ENCODE measurements at regions not wholly inside any gene's neighbourhood (a gene's known extent, or its start where the extent isn't known, plus 50 kb on each side); places are given as distances from the start of the nearest gene placed in this dataset.

DNA sequence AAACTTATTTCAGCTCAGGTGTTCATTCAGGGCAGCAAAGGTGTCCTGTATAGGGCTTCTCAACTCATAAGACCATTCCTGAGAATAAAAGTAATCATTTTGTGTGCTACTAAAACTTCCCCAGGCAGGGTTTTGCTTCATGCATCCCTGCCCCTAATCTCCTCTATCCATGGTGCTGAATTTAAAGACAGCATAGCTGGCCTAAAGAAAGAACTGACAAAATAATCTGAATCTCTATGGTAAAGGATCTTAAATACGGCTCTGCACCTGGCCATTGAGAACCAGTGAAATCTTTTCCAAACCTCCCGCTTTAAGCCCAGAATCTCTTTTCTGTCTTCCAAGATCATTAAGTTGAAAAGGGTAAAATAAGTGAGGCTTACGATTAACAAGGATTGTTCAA is 292.1 kb upstream of the KLHL29 start:
- Histone ChIP-seq H3K36me3 (no peaks in the 10 kb centered on the region), H3K9me3 (no peaks in the 10 kb centered on the region), H3K4me3 (no peak overlapping the region), H3K27me3 (no peaks in the 10 kb centered on the region), H3K4me1 (ENCODE audit: insufficient read depth) (no peaks in the 10 kb centered on the region), H3K27ac (no peak overlapping the region)
- intact Hi-C loops (cut with DNase I): no loop called here
- WGBS, 3 donors: 38 to 49% (median 41%) methylated on average over 3 of the region's 3 CpGs
- DNase-seq: no peak
- no peak for TF ChIP-seq POLR2A (IDR thresholded peaks at IDR 0.05)
- TF ChIP-seq, protein P1, sequence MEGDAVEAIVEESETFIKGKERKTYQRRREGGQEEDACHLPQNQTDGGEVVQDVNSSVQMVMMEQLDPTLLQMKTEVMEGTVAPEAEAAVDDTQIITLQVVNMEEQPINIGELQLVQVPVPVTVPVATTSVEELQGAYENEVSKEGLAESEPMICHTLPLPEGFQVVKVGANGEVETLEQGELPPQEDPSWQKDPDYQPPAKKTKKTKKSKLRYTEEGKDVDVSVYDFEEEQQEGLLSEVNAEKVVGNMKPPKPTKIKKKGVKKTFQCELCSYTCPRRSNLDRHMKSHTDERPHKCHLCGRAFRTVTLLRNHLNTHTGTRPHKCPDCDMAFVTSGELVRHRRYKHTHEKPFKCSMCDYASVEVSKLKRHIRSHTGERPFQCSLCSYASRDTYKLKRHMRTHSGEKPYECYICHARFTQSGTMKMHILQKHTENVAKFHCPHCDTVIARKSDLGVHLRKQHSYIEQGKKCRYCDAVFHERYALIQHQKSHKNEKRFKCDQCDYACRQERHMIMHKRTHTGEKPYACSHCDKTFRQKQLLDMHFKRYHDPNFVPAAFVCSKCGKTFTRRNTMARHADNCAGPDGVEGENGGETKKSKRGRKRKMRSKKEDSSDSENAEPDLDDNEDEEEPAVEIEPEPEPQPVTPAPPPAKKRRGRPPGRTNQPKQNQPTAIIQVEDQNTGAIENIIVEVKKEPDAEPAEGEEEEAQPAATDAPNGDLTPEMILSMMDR (IDR thresholded peaks at IDR 0.05): no peak
- no peak for TF ChIP-seq EP300 (IDR thresholded peaks at IDR 0.05)

DNA sequence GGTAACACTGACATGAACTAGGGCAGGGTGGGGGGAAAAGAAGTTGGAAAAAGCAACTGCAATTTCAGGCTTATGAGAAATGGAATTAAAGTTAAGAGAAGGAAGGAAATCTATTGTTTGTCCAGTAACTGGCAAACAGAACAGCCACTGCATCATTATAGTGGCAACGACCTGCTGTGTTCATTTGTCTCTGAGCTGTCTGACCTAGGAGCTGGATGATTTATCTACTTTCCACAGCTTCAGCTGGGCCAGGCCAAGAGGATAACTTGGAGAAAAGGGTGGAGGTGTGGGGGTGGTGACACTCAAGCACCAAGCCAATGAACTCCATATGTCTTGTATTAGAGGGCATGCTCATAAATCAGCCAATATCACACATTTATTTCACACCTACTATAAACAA is 291.5 kb upstream of the KLHL29 start:
- H3K27me3 ChIP-seq: no peaks in the 10 kb centered on the region
- no peak overlapping the region for H3K27ac ChIP-seq
- H3K4me1 ChIP-seq (ENCODE audit: insufficient read depth): no peaks in the 10 kb centered on the region
- TF ChIP-seq, protein P1 (IDR thresholded peaks at IDR 0.05): no peak
- no peak for TF ChIP-seq POLR2A (IDR thresholded peaks at IDR 0.05)
- TF ChIP-seq EP300 (IDR thresholded peaks at IDR 0.05): no peak
- intact Hi-C loops (cut with DNase I): no loop called here
- no peak overlapping the region for H3K4me3 ChIP-seq
- 12 to 24% (median 15%) methylated on average over 1 of the region's 1 CpG for WGBS, 3 donors
- H3K36me3 ChIP-seq: no peaks in the 10 kb centered on the region
- DNase-seq: no peak
- H3K9me3 ChIP-seq: no peaks in the 10 kb centered on the region

DNA sequence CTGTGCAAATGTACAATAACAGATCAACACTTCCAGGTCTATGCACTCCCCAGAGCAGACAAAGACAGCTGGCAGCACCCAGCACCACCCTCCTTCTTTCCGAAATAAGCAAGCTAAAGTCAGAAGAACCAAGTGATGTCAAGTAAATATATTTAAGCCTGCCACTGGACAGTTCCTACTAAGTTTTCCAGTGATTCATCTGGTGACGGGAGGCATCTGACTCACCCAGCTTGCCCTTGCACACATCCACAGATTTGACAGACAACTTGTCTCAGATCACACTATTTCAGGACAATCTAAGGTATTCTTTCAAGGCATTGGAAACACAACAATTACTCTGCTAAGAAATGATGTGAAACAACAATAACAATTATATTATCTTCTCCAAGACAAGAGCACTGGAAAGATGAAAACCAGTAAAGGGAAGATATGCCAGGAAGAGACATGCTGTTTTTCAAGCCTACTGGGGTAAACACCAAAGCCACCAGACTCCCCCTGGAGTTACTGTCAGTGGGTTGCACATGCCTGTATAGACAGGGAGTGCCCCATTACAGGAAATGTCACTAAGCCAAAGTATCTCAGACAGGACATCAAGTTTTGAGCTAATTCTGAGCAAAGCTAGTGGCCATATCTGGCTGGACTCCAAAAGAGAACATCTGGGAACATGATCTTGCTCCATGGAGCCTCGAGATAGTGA is 287.9 kb upstream of the KLHL29 start:
- no peak overlapping the region for H3K27ac ChIP-seq
- WGBS, 3 donors: 51 to 67% (median 55%) methylated on average over 3 of the region's 3 CpGs
- intact Hi-C loops (cut with DNase I): no loop called here

DNA sequence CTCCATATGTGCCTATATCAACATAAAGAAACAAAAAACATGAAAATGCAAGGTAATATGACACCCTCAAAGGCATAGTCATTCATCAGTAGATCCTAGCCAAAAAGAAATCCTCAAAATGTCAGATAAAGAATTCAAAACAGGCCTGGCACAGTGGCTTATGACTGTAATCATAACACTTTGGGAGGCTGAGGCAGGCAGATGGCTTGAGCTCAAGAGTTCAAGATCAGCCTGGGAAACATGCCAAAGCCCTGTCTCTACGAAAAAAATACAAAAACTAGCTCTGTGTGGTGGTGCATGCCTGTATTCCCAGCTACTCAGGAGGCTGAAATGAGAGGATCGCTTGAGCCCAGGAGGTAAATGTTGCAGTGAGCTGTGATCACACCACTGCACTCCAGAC is 284.6 kb upstream of the KLHL29 start:
- H3K27me3 ChIP-seq: no peaks in the 10 kb centered on the region
- no peaks in the 10 kb centered on the region for H3K36me3 ChIP-seq
- no peak for DNase-seq
- intact Hi-C loops (cut with DNase I): no loop called here
- WGBS, 3 donors: 49 to 59% (median 53%) methylated on average over 2 of the region's 2 CpGs
- TF ChIP-seq, protein P1 (IDR thresholded peaks at IDR 0.05): no peak
- no peak for TF ChIP-seq POLR2A (IDR thresholded peaks at IDR 0.05)
- TF ChIP-seq EP300 (IDR thresholded peaks at IDR 0.05): no peak
- H3K4me1 ChIP-seq (ENCODE audit: insufficient read depth): no peaks in the 10 kb centered on the region
- no peak overlapping the region for H3K4me3 ChIP-seq
- no peaks in the 10 kb centered on the region for H3K9me3 ChIP-seq
- H3K27ac ChIP-seq: no peak overlapping the region

More for the DNA sequence above, 287.9 kb upstream of the KLHL29 start:
- Histone ChIP-seq H3K36me3 (no peaks in the 10 kb centered on the region), H3K27me3 (no peaks in the 10 kb centered on the region), H3K4me1 (ENCODE audit: insufficient read depth) (no peaks in the 10 kb centered on the region), H3K9me3 (no peaks in the 10 kb centered on the region), H3K4me3 (no peak overlapping the region)
- DNase-seq: no peak
- TF ChIP-seq, protein P1 (IDR thresholded peaks at IDR 0.05): no peak
- TF ChIP-seq EP300 (IDR thresholded peaks at IDR 0.05) (no peak), POLR2A (IDR thresholded peaks at IDR 0.05) (no peak)

All from ovary (tissue), 7 donors.